ENCODE measurements at regions not wholly inside any gene's neighbourhood (a gene's known extent, or its start where the extent isn't known, plus 50 kb on each side); places are given as distances from the start of the nearest gene placed in this dataset.

DNA sequence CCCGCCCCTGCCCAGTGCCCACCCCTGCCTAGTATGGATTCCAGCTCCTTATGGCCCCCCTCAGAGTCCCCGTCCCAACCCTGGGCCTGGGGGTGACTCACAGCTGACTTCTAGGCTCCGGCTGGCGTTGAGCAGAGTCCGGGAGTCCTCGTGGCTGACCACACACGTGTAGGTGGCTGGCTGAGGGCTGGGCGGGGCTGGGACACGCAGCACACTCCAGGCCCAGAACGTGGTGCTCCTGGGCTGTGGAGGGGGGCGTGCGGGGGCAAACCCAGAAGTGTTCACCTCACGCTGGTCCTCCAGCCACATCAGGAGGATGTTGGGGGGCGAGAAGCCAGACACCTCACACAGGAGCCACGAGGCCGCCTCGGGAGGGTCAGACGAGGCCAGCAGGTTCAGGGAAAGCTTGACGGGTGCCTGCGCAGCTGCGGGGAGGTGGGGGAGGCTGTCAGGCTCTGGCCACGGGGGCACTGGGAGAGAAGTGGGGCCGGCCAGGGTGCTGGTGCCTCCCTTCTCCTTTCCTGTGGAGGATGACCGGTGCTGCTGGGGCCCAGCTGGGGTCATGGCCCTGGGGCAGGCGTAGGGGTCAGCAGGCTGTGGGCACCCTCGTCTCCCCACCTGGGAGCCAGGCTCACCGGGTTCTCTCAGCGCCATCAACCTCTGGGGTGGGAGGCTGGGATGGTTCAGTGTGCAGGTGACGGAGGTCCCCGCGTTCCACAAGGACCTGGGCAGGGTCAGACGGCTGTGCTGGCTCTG, 314.1 kb downstream of the TMEM121 start:
- DNase-seq (ENCODE audit: low read depth, low spot score), result no peak
- Histone ChIP-seq H3K27me3 (ENCODE audit: control insufficient read depth in 2 of 2, insufficient read depth in 2 of 2, low read length in 2 of 2) (no peaks in the 10 kb centered on the region), H3K9me1 (replicated peaks; ENCODE audit: control insufficient read depth, extremely low read depth, insufficient read depth, low read length) (no peaks in the 10 kb centered on the region), H3K36me3 (ENCODE audit: control insufficient read depth in 2 of 2, extremely low read depth in 1 of 2, insufficient read depth in 2 of 2, low read length in 2 of 2) (no peaks in the 10 kb centered on the region), H4K20me1 (replicated peaks; ENCODE audit: control insufficient read depth, extremely low read depth, insufficient read depth, low read length) (no peaks in the 10 kb centered on the region), H3K79me2 (ENCODE audit: control insufficient read depth, insufficient read depth, low read length) (no peaks in the 10 kb centered on the region), H3K9ac (replicated peaks; ENCODE audit: extremely low read depth, insufficient read depth, low read length) (no peak overlapping the region), H3K27ac (ENCODE audit: insufficient read depth, low read depth, low read length) (no peak overlapping the region), H2AFZ (ENCODE audit: low read depth, low read length) (no peak overlapping the region), H3K4me1 (ENCODE audit: control insufficient read depth, extremely low read depth, insufficient read depth, low read length) (no peaks in the 10 kb centered on the region), H3K4me2 (ENCODE audit: insufficient read depth, low read length) (no peak overlapping the region), H3K4me3 (replicated peaks in 1 of 3; ENCODE audit: insufficient read depth in 1 of 3, low read depth in 1 of 3, low read length in 3 of 3) (no peak overlapping the region), H3K9me3 (replicated peaks; ENCODE audit: control insufficient read depth, insufficient read depth, low read length) (peaks cover 16% of the 10 kb centered on the region)
- ChIA-PET POLR2A (no interaction called here), CTCF (no interaction called here)
- dilution Hi-C loops (cut with MboI; ENCODE audit: extremely low pct_ligation_motif_present, low sequenced_read_pairs), result no loop called here
- intact Hi-C loops (cut with micrococcal nuclease), result no loop called here
- TF ChIP-seq POLR2A (IDR thresholded peaks at IDR 0.05; ENCODE audit: low read depth, low read length) (no peak), JUN (IDR thresholded peaks at IDR 0.05; ENCODE audit: borderline replicate concordance, insufficient read depth, insufficient read length, low read depth) (no peak), POLR2AphosphoS5 (IDR thresholded peaks at IDR 0.05; ENCODE audit: insufficient read depth, low read depth, low read length) (no peak), MYC (IDR thresholded peaks at IDR 0.05; ENCODE audit: low read depth, low read length) (no peak), GATA2 (IDR thresholded peaks at IDR 0.05; ENCODE audit: insufficient read depth, insufficient read length, low read depth, low read length) (no peak), FOS (IDR thresholded peaks at IDR 0.05; ENCODE audit: borderline replicate concordance, insufficient read depth, low read length) (no peak), EZH2 (IDR thresholded peaks at IDR 0.05; ENCODE audit: borderline replicate concordance, low read depth, low read length, severe bottlenecking) (no peak)
- TF ChIP-seq, protein P1, sequence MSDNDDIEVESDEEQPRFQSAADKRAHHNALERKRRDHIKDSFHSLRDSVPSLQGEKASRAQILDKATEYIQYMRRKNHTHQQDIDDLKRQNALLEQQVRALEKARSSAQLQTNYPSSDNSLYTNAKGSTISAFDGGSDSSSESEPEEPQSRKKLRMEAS (IDR thresholded peaks at IDR 0.05; ENCODE audit: insufficient read depth, insufficient read length), result no peak
- no TSS peak for BruUV-seq (replicated peaks)
- FAIRE-seq, result no peak

All from endothelial cell of umbilical vein (primary cell).